ENCODE measurements at regions not wholly inside any gene's neighbourhood (a gene's known extent, or its start where the extent isn't known, plus 50 kb on each side); places are given as distances from the start of the nearest gene placed in this dataset.

GRCh38 chr21:17727361-17727760, 91.8 kb downstream of the C21orf91 start:
- no peak for DNase-seq (ENCODE audit: low read depth)
- no peak for TF ChIP-seq CTCF (IDR thresholded peaks at IDR 0.05; ENCODE audit: low read depth, low read length, missing control alignments)
- no peak overlapping the region for H3K4me3 ChIP-seq (ENCODE audit: low read depth, low read length)

GRCh38 chr21:17726047-17726829, 92.9 kb downstream of the C21orf91 start:
- no peak overlapping the region for H3K4me3 ChIP-seq (ENCODE audit: low read depth, low read length)
- no peak for DNase-seq (ENCODE audit: low read depth)
- TF ChIP-seq CTCF (IDR thresholded peaks at IDR 0.05; ENCODE audit: low read depth, low read length, missing control alignments) = peak; percentile 25

GRCh38 chr21:17725339-17725738, 93.8 kb downstream of the C21orf91 start:
- DNase-seq (ENCODE audit: low read depth) = no peak
- no peak overlapping the region for H3K4me3 ChIP-seq (ENCODE audit: low read depth, low read length)
- TF ChIP-seq CTCF (IDR thresholded peaks at IDR 0.05; ENCODE audit: low read depth, low read length, missing control alignments) = no peak

GRCh38 chr21:17712887-17713286, 100.2 kb upstream of the BTG3 start:
- no peak for TF ChIP-seq CTCF (IDR thresholded peaks at IDR 0.05; ENCODE audit: low read depth, low read length, missing control alignments)
- no peak for DNase-seq (ENCODE audit: low read depth)
- no peak overlapping the region for H3K4me3 ChIP-seq (ENCODE audit: low read depth, low read length)

- H3K4me3 ChIP-seq (ENCODE audit: low read depth, low read length) = no peak overlapping the region
- no peak for DNase-seq (ENCODE audit: low read depth)
- TF ChIP-seq CTCF (IDR thresholded peaks at IDR 0.05; ENCODE audit: low read depth, low read length, missing control alignments) = no peak
These were observed 99.2 kb upstream of the BTG3 start for GRCh38 chr21:17711896-17712295.

GRCh38 chr21:17709266-17709611, 96.5 kb upstream of the BTG3 start:
- DNase-seq (ENCODE audit: low read depth) = peak; percentile 37
- no peak overlapping the region for H3K4me3 ChIP-seq (ENCODE audit: low read depth, low read length)
- TF ChIP-seq CTCF (IDR thresholded peaks at IDR 0.05; ENCODE audit: low read depth, low read length, missing control alignments) = no peak
